ENCODE measurements at regions not wholly inside any gene's neighbourhood (a gene's known extent, or its start where the extent isn't known, plus 50 kb on each side); places are given as distances from the start of the nearest gene placed in this dataset.

DNA sequence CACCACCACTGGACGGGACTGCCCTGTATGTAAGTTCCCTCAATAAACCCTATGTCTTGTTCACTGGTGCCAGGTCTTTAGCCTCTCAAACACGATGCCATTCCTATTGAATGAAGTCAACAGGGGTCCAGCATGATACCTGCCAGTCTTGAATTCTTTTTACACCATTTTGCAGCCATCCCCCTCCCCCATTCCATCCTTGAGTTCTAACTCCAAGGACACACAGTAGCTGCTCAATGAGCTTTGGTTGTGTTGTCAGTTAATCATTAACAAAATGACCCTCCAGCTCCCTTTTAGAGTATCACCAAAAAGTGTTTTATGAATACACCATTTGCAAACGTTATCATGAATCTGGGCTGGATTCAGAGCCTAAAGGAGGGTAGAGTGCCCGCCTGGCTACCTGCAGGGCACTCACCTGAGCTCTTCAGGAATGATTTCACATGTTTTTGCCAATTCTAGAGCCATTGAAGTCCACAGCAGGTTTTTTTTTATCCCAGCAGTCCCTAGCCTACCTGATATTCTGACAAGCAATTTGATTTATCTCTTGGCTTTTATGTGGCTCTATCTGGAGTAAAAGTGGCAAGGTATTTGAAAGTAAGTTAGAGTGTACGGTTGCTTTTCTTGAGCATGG is 271.8 kb downstream of the SMARCA2 start:
- DNase-seq (ENCODE audit: low spot score): no peak
- Mint-ChIP-seq H3K27me3 (peaks cover 13% of the 10 kb centered on the region in 2 donors), H3K36me3 (no peaks in the 10 kb centered on the region), H3K27ac (no peak overlapping the region), H3K4me1 (ENCODE audit: low read depth in 2 of 2) (no peaks in the 10 kb centered on the region), H3K9me3 (no peaks in the 10 kb centered on the region), H3K4me3 (no peak overlapping the region)
- ATAC-seq: no peak

DNA sequence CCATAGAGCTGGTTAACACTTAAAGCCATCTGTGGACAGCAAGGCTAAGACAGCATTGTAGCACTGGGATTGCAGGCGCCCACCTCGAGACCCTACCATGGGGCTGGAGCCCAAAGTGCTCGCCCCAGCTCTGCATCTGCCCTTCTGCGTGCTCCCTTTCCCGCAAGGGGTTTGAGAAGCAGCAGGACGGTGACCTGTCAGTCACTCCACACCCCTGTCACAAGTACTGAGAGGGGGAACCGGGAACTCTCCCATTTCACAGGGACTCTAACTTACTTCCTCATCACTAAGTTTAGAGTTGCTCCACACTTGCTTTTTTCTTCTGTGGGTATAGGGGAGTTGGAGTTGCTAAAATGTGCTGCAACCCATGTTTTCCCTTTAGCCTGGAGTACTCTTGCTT is 273.2 kb downstream of the SMARCA2 start:
- no peak for DNase-seq (ENCODE audit: low spot score)
- no peaks in the 10 kb centered on the region for H3K36me3 Mint-ChIP-seq
- no peak overlapping the region for H3K4me3 Mint-ChIP-seq
- H3K27me3 Mint-ChIP-seq: peaks cover 13 to 26% of the 10 kb centered on the region in 2 donors
- no peaks in the 10 kb centered on the region for H3K9me3 Mint-ChIP-seq
- no peak overlapping the region for H3K27ac Mint-ChIP-seq
- no peaks in the 10 kb centered on the region for H3K4me1 Mint-ChIP-seq (ENCODE audit: low read depth in 2 of 2)
- ATAC-seq: peak in 1 of 2 donors; percentile 33

DNA sequence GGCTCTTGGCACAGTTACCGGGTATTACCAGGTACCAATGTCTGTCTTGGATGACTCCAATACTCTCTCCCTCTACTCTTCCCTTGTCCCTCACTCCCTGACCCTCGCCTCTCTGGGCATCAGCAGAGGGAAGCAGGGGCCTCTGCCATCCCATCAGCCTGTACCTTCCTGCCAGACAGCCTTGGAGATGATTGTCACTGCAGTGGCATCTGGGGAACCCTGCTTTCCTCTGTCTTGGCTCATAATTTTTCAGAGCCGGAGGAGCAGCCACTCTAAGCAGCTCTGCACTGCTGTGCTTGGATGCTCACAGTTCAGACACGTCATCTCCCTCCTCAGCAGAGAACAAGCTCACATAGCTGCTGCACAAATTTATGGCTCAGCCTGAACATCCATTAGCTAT is 274.1 kb downstream of the SMARCA2 start:
- no peaks in the 10 kb centered on the region for H3K4me1 Mint-ChIP-seq (ENCODE audit: low read depth in 2 of 2)
- ATAC-seq (peak in 1 of 2 donors; percentile 34), DNase-seq (ENCODE audit: low spot score) (no peak)
- no peak overlapping the region for H3K4me3 Mint-ChIP-seq
- no peaks in the 10 kb centered on the region for H3K36me3 Mint-ChIP-seq
- no peaks in the 10 kb centered on the region for H3K9me3 Mint-ChIP-seq
- peaks cover 13 to 27% of the 10 kb centered on the region in 2 donors for H3K27me3 Mint-ChIP-seq
- H3K27ac Mint-ChIP-seq: no peak overlapping the region

DNA sequence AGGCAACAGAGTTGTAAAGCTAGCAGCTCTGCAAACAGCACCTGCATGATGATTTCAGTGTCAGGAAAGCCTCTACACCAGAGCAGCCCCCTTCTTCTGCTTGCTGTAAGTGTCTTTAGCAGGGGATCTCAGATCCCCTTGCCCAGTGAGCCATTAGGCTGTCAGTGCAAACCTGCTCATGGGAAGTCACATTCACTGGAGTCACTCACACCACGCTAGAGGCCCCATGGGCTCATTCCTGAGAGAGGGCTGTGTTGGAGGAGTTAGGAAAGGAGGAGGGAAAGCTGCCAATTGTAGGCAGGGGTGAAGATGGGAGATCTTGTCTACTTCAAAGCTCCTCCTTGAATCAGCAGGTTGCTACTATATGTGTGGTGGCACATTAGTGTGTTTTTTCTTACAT is 275.2 kb downstream of the SMARCA2 start:
- no peak overlapping the region for H3K4me3 Mint-ChIP-seq
- H3K9me3 Mint-ChIP-seq: no peaks in the 10 kb centered on the region
- H3K27me3 Mint-ChIP-seq: peaks cover 11 to 20% of the 10 kb centered on the region in 2 donors
- no peak overlapping the region for H3K27ac Mint-ChIP-seq
- H3K4me1 Mint-ChIP-seq (ENCODE audit: low read depth in 2 of 2): no peaks in the 10 kb centered on the region
- no peaks in the 10 kb centered on the region for H3K36me3 Mint-ChIP-seq
- DNase-seq (ENCODE audit: low spot score) (no peak), ATAC-seq (no peak)

DNA sequence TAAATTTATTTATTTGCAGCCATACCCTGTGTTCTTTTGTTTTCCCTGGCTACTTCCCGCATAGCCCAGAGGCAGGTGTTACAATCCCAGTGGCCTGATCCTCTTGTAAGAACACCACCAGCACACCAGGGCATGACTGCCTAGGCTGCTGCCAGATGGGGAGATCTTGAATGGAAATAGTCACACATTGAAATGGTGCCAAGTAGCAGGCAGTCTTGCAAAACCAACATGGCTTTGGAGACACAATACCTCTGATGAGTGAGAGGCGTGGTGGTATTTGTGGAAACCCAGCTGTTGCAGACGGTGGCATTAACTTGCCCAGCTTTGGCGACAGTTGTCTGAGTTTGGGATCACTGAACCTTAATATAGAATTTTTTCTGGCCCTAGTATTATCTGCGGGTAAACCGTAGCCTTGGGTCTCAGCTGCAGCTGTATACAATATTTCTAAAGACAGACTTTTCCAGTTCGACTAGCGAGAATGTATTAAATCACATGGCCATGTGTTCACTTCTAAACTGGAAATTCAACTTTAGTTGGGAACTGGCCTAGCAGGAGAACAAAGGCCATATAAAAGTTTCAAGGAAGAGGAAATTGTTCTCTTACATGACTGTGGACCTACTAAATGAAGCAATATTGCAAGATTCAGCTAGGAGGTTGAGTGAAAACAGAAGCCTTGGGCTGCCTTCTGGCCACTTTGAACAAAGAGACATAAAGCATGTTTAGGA is 277.0 kb downstream of the SMARCA2 start:
- no peak for DNase-seq (ENCODE audit: low spot score)
- no peaks in the 10 kb centered on the region for H3K4me1 Mint-ChIP-seq (ENCODE audit: low read depth in 2 of 2)
- H3K4me3 Mint-ChIP-seq: no peak overlapping the region
- H3K27ac Mint-ChIP-seq: no peak overlapping the region
- H3K36me3 Mint-ChIP-seq: no peaks in the 10 kb centered on the region
- ATAC-seq: no peak
- no peaks in the 10 kb centered on the region for H3K9me3 Mint-ChIP-seq
- peaks cover 11 to 27% of the 10 kb centered on the region in 2 donors for H3K27me3 Mint-ChIP-seq

DNA sequence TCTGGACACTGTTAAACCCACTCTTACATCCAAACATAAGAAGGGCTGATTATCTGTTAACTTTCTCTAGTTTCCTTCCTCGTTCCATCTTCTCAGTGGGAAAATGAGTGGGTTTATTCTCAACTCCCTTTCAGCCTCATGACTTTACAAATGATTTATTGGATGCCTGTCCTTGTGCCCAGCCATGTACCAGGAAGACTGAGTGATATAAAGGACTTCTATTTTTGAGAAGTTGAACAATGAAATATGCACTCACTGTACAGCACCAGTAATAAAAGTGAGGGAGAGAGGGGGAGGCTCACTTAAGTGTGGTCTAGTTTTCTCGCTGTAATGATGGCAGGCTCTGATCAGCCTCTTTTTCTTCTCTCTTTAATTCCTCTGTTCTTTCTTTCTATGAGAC is 277.6 kb downstream of the SMARCA2 start:
- H3K4me1 Mint-ChIP-seq (ENCODE audit: low read depth in 2 of 2): no peaks in the 10 kb centered on the region

DNA sequence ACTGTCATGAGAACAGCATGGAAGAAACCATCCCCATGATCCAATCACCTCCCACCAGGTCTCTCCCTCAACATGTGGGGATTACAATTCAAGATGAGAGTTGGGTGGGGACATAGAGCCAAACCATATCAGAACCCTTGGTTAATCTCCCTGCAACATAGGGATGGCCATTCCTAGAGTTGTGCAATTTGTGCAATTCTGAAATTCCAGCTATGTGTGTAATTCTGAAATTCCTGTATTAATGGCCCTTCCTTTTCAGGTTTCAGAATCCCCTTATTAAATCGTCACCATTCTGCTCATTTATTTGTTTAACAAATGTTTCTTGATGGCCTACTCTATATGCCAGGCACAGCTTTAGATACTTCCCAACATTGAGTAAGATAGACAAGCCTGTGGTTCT is 282.6 kb downstream of the SMARCA2 start:
- no peak for ATAC-seq

More for the DNA sequence above, 277.6 kb downstream of the SMARCA2 start:
- Mint-ChIP-seq H3K36me3 (no peaks in the 10 kb centered on the region), H3K27ac (no peak overlapping the region), H3K4me3 (no peak overlapping the region), H3K27me3 (peaks cover 9 to 29% of the 10 kb centered on the region in 2 donors), H3K9me3 (no peaks in the 10 kb centered on the region)
- DNase-seq (ENCODE audit: low spot score) (no peak), ATAC-seq (no peak)

DNA sequence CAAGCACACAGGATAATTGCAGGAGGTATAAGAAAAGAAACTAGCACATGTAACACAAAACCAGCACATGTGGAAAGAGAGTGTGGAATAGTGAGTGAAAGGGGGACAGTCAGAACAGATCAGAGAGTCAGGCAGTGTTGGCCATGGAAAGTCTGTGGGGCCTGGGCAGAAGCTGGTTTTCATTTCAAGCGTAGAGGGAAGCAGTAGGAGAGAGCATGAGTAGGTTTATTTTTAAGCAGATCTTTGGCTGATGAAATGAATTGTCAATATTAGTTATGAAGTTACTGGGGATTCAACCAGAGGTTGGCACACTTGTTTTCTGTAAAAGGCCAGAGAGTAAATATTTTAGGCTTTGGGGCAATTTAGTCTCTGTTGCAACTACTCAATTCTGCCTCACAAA is 283.1 kb downstream of the SMARCA2 start:
- Mint-ChIP-seq H3K4me1 (ENCODE audit: low read depth in 2 of 2) (no peaks in the 10 kb centered on the region), H3K36me3 (no peaks in the 10 kb centered on the region), H3K9me3 (no peaks in the 10 kb centered on the region), H3K27me3 (peaks cover 5 to 35% of the 10 kb centered on the region in 2 donors), H3K27ac (no peak overlapping the region), H3K4me3 (no peak overlapping the region)
- DNase-seq (ENCODE audit: low spot score) (no peak), ATAC-seq (no peak)

More for the DNA sequence above, 282.6 kb downstream of the SMARCA2 start:
- Mint-ChIP-seq H3K9me3 (no peaks in the 10 kb centered on the region), H3K4me3 (no peak overlapping the region), H3K36me3 (no peaks in the 10 kb centered on the region), H3K4me1 (ENCODE audit: low read depth in 2 of 2) (no peaks in the 10 kb centered on the region), H3K27me3 (peaks cover 5 to 39% of the 10 kb centered on the region in 2 donors), H3K27ac (no peak overlapping the region)
- DNase-seq (ENCODE audit: low spot score): no peak

DNA sequence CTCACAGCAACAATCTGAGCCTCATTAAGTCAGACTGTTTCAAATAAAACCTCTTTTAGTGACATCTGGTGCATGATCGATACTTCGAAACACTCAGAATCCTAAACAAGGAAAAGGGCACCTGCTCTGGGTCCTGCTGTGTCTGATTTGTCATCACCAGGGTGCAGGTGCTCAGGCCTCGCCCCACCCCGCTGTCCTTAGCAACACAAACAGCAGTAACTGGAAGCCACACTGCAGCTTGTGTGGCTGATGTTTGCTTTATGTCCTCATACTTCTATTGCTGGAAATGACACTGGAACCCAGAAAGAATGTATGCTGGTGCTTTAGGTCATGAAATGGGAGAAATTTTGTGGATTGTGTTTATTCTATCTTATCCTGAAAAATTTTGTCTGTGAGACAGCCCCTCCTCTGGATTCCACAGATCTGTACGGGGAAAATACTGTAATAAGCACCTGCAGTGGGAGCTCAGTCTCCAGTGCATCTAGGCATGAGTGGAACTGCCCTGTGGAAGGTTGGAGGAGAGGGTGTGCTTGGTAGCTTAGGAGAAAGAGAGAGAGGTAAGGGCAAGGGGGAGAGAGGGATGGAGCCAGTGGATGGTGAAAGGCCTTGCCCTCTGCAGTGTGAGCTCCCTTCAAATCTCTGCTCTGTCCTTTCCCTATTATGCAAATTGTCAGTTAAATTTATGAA is 284.2 kb downstream of the SMARCA2 start:
- H3K36me3 Mint-ChIP-seq: no peaks in the 10 kb centered on the region
- no peak overlapping the region for H3K27ac Mint-ChIP-seq
- H3K4me1 Mint-ChIP-seq (ENCODE audit: low read depth in 2 of 2): no peaks in the 10 kb centered on the region
- no peaks in the 10 kb centered on the region for H3K9me3 Mint-ChIP-seq
- DNase-seq (ENCODE audit: low spot score) (no peak), ATAC-seq (no peak)
- no peak overlapping the region for H3K4me3 Mint-ChIP-seq
- H3K27me3 Mint-ChIP-seq: peaks cover 5 to 33% of the 10 kb centered on the region in 2 donors

DNA sequence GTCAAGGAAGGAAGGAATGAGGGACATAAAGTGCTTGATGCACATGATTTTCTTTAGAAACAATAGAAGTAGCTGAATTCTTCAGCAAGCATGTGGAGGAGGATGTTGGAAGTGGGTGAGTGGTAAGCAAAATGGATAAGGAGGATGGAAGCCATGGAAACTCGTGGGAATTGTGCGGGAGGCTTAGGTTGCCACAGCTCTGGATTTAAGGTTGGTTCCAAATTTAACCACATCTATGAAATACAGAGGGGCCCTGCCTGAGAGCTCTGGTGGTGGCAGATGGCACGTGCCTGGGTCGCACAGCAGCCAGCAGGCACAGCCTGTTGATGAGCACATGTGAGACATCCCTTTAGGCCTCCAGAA is 284.7 kb downstream of the SMARCA2 start:
- Mint-ChIP-seq H3K9me3 (no peaks in the 10 kb centered on the region), H3K4me3 (no peak overlapping the region), H3K27me3 (peaks cover 5 to 33% of the 10 kb centered on the region in 2 donors), H3K4me1 (ENCODE audit: low read depth in 2 of 2) (no peaks in the 10 kb centered on the region), H3K27ac (no peak overlapping the region), H3K36me3 (no peaks in the 10 kb centered on the region)
- no peak for ATAC-seq
- DNase-seq (ENCODE audit: low spot score): no peak

DNA sequence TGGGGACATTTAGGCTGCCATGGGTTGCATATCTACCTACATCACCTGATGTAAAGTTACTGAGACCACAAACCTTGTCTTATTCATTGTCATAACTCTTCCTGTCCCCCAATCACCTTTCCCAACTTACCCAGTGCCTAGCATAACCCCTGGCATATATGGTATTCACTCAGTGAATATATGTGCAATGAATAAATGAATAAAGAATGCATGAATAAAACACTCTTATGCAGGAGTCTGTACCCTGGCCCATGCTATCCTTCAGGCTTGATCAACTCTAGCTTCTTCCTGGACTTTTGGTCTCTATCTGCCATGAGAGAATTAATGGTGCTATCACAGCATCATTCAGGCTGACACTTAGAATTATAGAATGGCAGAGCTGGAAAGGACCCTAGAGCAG is 285.2 kb downstream of the SMARCA2 start:
- Mint-ChIP-seq H3K9me3 (no peaks in the 10 kb centered on the region), H3K27me3 (peaks cover 5 to 33% of the 10 kb centered on the region in 2 donors), H3K36me3 (no peaks in the 10 kb centered on the region), H3K27ac (no peak overlapping the region), H3K4me1 (ENCODE audit: low read depth in 2 of 2) (no peaks in the 10 kb centered on the region), H3K4me3 (no peak overlapping the region)
- ATAC-seq (no peak), DNase-seq (ENCODE audit: low spot score) (no peak)

DNA sequence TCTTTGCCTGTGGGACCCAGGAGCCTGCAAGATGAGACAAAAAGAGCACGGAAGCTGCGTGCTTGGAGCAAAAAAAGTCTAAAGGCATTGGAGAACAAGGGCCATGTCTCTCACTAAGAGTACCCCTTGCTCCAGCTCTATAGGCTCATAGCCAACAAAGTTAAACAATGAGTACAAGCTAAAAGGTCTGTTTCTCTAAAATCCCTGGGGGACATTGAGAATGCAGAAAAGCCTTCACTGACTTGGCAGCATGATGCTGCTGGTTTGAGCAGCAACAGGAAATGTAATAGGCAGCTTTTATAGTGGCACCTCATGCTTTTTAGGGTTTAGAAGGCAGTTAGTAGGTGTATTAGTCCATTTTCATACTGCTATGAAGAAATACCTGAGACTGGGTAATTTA is 287.5 kb downstream of the SMARCA2 start:
- DNase-seq (ENCODE audit: low spot score) (no peak), ATAC-seq (no peak)
- H3K36me3 Mint-ChIP-seq: no peaks in the 10 kb centered on the region
- no peak overlapping the region for H3K4me3 Mint-ChIP-seq
- peaks cover 5 to 24% of the 10 kb centered on the region in 2 donors for H3K27me3 Mint-ChIP-seq
- no peak overlapping the region for H3K27ac Mint-ChIP-seq
- H3K9me3 Mint-ChIP-seq: no peaks in the 10 kb centered on the region
- H3K4me1 Mint-ChIP-seq (ENCODE audit: low read depth in 2 of 2): no peaks in the 10 kb centered on the region

DNA sequence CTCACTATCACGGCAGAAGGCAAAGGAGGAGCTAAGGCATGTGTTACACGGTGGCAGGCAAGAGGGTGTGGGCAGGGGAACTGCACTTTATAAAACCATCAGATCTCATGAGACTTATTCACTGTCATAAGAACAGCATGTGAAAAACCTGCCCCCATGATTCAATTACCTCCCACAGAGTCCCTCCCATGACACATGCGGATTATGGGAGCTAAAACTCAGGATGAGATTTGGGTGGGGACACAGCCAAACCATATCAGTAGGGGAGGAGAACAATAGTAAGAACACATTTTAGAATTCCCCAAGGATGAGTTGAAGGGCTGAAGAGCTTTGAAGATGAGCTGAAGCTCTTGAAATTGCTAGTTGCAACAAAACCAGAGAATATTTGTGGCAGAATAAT is 287.9 kb downstream of the SMARCA2 start:
- Mint-ChIP-seq H3K4me3 (no peak overlapping the region), H3K4me1 (ENCODE audit: low read depth in 2 of 2) (no peaks in the 10 kb centered on the region), H3K27ac (no peak overlapping the region), H3K9me3 (no peaks in the 10 kb centered on the region), H3K27me3 (peaks cover 5 to 20% of the 10 kb centered on the region in 2 donors), H3K36me3 (no peaks in the 10 kb centered on the region)
- no peak for DNase-seq (ENCODE audit: low spot score)
- no peak for ATAC-seq

DNA sequence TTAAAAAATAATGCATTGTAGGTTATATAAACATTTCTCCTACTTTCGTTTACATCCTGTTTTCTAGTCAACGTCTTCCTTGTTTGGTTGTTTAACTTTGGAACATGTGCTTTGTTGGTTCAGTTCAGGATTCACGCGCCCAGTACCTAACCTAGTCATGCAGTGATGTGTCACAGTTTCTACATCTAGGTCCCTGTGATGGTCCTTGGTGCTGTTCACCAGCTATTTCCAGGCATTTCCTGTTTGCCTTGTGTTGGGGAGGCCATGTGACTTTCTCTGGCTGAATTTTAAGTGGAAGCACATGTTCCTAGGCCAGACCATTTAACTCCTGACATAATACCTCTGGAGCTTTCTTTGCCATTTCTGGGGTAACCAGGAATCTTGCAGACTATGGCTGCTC is 292.3 kb downstream of the SMARCA2 start:
- peaks cover 13% of the 10 kb centered on the region for H3K36me3 Mint-ChIP-seq
- no peak for ATAC-seq
- H3K4me3 Mint-ChIP-seq: no peak overlapping the region
- H3K27ac Mint-ChIP-seq: no peak overlapping the region
- H3K4me1 Mint-ChIP-seq (ENCODE audit: low read depth in 2 of 2): no peaks in the 10 kb centered on the region
- peaks cover 15% of the 10 kb centered on the region for H3K9me3 Mint-ChIP-seq
- H3K27me3 Mint-ChIP-seq: peaks cover 2 to 16% of the 10 kb centered on the region in 2 donors
- DNase-seq (ENCODE audit: low spot score): no peak

Measured in natural killer cell treated with Interleukin-12 subunit alpha and Interleukin-12 subunit beta and Interleukin-15 and Interleukin-18, amount 100 ng/mL, for 72 hours (primary cell).